GM21423 (cell line): ENCODE measurements at regions not wholly inside any gene's neighbourhood (a gene's known extent, or its start where the extent isn't known, plus 50 kb on each side); places are given as distances from the start of the nearest gene placed in this dataset.
"Not testable (repeated sequence)": the region's sequence is repeated elsewhere in the genome, so short reads cannot be mapped to it uniquely, and the experiment has no call there.

Source experiments
- ATAC-seq: cut with Tn5 transposase; IDR thresholded peaks from one replicate; pipeline ENCODE4 v1.9.1; 2021; ENCODE audit warnings: mild to moderate bottlenecking, moderate library complexity; ENCODE audit not compliant: unreplicated experiment

GRCh38 chr5:83001796-83002381 is 75.3 kb downstream of the TMEM167A start:
- no peak for ATAC-seq

GRCh38 chr5:83000922-83001321 is 76.3 kb downstream of the TMEM167A start:
- no peak for ATAC-seq

GRCh38 chr5:83000428-83000827 is 76.8 kb downstream of the TMEM167A start:
- ATAC-seq, result no peak

GRCh38 chr5:82993416-82993815 is 83.8 kb downstream of the TMEM167A start:
- ATAC-seq, result no peak

DNA sequence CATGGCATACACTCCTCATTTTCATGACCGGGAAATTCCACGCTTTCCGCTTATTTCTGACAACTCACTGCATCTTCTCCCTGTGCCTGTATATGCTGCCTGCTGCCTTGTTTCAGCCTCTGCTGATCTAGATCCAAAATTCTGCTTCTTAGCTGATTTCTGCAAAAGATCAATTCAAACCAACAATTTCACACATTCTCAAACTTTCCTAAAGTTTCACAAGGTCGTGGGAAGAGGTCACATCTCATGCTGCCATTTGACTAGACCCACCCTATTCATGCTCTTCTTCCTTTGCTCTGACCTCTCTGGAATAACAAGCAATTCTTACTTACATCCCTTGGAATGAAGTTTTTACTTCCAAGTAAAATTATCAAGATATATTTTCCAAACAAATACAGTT is 84.5 kb downstream of the TMEM167A start:
- no peak for ATAC-seq

DNA sequence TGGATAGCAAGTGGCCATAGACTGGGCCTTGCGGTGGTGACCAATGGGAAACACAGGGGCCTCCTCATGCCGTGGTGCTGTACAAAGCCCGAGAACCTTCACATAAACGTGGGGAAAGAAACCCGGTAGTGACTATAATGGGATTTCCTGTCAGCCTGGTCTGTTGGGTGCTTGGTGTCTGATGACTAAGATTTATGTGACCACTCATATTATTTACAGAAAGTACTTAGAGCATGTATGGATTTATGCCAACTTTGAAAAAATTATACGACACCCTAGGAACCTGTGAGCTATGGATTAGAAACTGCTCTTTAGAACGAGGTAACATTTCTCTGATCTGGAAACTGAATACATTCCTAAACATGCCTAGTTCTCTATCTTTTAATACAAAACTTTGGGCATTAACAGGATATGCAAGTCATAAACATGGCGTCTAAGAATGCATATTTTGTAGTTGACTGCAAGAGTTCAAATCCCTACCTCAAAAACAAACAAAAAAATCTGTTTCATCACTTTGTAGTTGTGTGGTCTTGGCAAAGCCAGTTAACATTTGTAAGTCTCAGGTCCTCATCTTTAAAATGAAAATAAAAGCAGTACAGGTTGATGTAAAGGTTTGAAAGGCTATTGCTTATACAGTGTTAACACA is 85.4 kb downstream of the TMEM167A start:
- no peak for ATAC-seq

GRCh38 chr5:82991059-82991458 is 86.1 kb downstream of the TMEM167A start:
- ATAC-seq, result no peak

GRCh38 chr5:82987188-82987587 is 90.0 kb downstream of the TMEM167A start:
- ATAC-seq, result no peak

DNA sequence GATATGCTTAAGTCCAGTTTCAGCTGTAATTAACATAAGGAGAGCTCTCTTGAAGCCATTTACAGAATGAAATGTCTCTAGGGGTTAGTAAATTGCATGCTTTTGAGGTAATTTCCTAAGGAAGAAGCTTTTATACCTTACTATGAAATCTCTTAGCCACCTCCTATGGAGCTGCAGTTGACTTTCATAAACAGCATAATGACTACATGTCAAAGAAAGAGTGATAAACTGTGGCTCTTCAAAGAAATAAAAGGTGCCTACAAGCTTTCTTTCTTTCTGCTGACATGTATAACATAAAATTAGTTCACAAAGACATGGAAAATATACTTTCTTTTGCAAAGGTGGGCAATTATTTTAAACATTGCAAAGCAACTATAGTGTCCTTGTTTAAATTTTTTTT is 90.8 kb downstream of the TMEM167A start:
- ATAC-seq, result no peak

DNA sequence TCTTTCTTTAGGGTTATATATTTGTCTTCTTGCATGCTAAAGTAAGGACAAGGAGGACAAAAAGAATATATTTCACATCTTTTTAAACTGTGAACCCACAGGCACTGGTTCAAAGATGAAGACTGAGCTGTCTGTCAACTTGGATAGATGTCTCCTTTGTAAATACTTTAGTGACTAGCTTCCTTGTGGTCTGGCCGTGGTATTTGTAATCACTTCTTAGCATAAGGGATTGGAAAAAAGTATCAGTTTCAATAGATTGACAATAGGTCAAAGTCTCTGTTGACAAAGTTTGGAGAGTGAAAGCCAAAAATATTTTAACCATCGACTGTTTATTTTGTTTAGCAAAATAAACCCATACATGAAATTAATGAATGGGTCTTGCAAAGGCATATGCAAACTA is 91.4 kb downstream of the TMEM167A start:
- ATAC-seq, result no peak

- no peak for ATAC-seq
Observed at GRCh38 chr5:82984786-82985735, 92.1 kb downstream of the TMEM167A start.

GRCh38 chr5:82982846-82983245 is 94.3 kb downstream of the TMEM167A start:
- ATAC-seq, result no peak

GRCh38 chr5:82976887-82977286 is 100.3 kb downstream of the TMEM167A start:
- not testable (repeated sequence) for ATAC-seq

GRCh38 chr5:82975812-82976211 is 101.4 kb downstream of the TMEM167A start:
- no peak for ATAC-seq

GRCh38 chr5:82975396-82975795 is 101.8 kb downstream of the TMEM167A start:
- ATAC-seq, result no peak

DNA sequence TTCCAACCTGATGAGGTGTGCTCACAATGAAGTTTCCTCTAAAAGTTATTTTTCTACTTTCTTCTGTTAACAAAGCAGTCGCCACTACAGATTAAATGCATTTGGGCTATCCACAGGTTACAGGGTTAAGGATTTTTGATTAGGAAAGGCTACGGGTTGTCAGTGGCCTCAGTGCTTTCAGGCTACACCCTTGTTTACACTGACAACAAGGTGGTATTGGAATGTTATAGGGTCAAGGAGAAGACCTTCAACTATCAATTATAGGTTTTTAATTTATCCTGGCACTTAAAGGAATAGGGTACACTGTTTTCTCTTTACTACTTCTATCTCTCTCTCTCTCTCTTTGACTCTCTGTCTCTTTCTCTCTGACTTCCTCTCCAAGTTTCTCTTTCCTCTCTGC is 102.8 kb downstream of the TMEM167A start:
- not testable (repeated sequence) for ATAC-seq

DNA sequence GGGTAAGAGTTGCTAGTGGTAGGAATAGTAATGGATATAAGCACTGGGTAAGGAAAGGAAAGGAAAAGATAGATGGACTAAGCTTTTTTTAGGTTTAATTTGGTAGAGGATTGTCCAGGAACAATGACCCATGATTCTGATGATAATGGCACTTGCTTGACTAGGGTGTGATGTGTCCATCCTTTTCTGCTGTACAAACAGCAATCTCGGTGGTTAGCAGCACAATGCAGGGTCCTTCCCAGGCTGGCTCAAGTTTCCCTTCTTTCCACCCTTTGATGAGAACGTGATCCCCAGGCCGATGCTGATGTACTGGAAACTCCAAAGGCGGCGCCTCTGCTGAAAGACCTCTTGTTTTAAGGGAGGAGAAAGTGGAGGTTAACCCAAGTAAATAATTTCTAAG is 105.3 kb downstream of the TMEM167A start:
- no peak for ATAC-seq

DNA sequence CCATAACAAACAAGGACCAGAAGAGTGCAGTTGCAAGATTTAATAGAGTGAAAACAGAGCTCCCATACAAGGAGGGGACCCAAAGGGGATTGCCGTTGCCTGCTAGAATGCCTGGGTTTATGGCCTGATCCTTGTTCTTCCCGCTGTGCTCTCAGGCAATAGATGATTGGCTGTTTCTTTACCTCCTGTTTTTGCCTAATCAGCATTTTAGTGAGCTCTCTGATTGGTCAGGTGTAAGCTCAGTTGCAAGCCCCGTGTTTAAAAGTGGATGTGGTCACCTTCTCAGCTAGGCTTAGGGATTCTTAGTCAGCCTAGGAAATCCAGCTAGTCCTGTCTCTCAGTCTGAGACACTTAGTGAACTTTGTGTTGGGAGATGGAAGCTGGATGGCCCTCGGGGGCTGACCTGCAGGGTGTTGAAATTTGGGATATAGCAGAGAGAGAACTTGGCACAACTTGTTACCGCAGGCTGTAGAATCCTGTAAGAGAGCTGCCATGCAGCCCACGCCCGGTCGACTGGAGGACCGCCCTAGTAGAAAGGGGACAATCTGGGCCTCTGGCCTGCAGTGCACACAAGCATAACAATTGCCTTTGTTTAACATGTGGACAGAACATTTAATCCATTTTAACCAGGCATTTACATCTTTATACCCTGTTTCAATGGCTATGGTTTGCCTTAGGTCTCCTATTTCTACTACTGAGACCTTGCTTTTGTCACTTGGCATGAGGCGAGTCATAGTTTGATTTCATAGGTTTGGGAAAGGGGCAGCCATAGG is 106.0 kb downstream of the TMEM167A start:
- not testable (repeated sequence) for ATAC-seq

- not testable (repeated sequence) for ATAC-seq
Observed at GRCh38 chr5:82969221-82969976, 107.8 kb downstream of the TMEM167A start.

DNA sequence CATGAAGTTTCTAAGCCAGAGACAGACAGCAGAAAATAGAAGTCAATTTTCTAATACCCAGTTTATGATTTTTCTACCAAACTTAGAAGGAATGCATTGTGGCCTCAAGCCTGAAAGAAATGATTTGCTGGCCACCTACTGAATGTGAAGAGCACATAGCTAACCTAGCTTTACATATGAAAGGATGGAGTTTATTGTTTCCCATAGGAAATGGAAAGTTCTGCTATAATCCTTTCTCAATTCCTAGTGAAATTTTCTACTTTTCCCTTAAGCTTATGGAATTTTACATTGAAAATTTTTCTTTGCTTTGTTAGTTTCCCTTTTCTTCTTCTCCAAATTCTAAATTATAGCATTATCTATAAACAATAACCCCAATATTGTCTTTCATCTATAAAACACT is 110.1 kb downstream of the TMEM167A start:
- ATAC-seq, result no peak
